LNCAP (cell line): ENCODE measurements at regions not wholly inside any gene's neighbourhood (a gene's known extent, or its start where the extent isn't known, plus 50 kb on each side); places are given as distances from the start of the nearest gene placed in this dataset.

Experiments used
- CTCF ChIP-seq: fragments of 450-650 bp; IDR thresholded peaks from 2 replicates; pipeline ENCODE4 v1.5.1; 2017; ENCODE audit warnings: mild to moderate bottlenecking

GRCh38 chr2:18194161-18194560, 315.7 kb downstream of the KCNS3 start:
- TF ChIP-seq CTCF, result no peak

GRCh38 chr2:18186816-18187613, 308.5 kb downstream of the KCNS3 start:
- no peak for TF ChIP-seq CTCF

GRCh38 chr2:18182861-18183260, 304.4 kb downstream of the KCNS3 start:
- no peak for TF ChIP-seq CTCF

GRCh38 chr2:18180912-18181311, 302.4 kb downstream of the KCNS3 start:
- TF ChIP-seq CTCF, result no peak

- TF ChIP-seq CTCF, result no peak
These were observed 301.7 kb downstream of the KCNS3 start for GRCh38 chr2:18180031-18180610.

- peak; percentile 68 for TF ChIP-seq CTCF
These were observed 300.4 kb downstream of the KCNS3 start for GRCh38 chr2:18178736-18179349.

GRCh38 chr2:18176679-18177215, 298.3 kb downstream of the KCNS3 start:
- TF ChIP-seq CTCF, result no peak
